NOMO-1 treated with dmso at 0.1 percent for 144 hours (cell line): ENCODE measurements at regions not wholly inside any gene's neighbourhood (a gene's known extent, or its start where the extent isn't known, plus 50 kb on each side); places are given as distances from the start of the nearest gene placed in this dataset.
A peak's percentile ranks its signal among the peaks of the same experiment; 100 is the strongest.
"Not testable (repeated sequence)": the region's sequence is repeated elsewhere in the genome, so short reads cannot be mapped to it uniquely, and the experiment has no call there.

Source experiments
- DNase-seq: peaks from one replicate; lab custom pipeline; 2025; ENCODE audit not compliant: unreplicated experiment; lab: John Stamatoyannopoulos, UW

- DNase-seq = no peak
Measured at GRCh38 chr10:86579883-86580520, 58.4 kb upstream of the WAPL start.

GRCh38 chr10:86580521-86580891 lies 58.9 kb upstream of the WAPL start:
- peak; percentile 69 for DNase-seq

GRCh38 chr10:86583983-86584382 lies 62.4 kb upstream of the WAPL start:
- no peak for DNase-seq

DNA sequence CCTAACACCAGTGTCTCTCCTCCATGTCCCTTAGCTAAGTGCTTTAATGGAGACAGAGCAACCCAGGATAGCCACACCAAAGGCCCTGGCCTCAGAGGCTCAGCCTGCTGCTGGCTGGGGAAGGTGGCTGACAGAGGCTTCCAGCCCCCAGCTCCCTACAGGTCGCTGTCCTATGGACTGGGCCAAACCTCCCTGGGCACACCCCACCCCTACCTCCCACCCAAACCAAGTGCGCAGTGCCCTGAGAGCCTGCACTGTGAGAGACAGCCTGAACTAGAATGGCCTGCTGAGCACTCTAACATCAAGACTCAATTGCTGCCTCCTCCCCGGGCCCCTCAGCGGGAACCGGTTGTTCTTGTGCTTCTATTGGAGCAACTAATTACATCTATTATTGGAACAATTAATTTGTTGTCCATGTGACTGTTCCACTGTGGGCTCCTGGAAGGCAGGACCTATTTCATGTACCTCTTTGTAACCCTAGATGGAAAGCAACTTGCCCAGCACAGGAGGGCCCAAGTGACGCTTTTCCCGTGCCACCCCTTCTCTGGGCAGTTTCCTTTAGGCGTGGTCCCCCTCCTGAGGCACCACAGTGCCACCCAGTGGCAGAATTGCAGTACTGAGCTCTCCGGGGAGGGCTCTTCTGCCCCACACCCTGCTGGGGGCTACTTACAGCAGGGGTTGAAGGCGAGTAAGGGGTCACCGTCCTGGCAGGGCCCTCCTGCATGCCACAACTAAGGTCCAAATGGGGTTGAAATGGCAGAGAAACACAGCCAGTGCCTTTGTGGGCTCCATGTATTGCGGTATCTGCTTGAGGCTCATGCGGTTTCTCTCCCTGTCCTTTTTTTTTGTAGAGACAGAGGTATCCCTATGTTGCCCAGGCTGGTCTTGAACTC lies 63.7 kb upstream of the WAPL start:
- DNase-seq = peak; percentile 42

- DNase-seq = no peak
Measured at GRCh38 chr10:86586516-86586915, 64.9 kb upstream of the WAPL start.

- DNase-seq = not testable (repeated sequence)
Measured at GRCh38 chr10:86588781-86589180, 65.6 kb upstream of the OPN4 start.

GRCh38 chr10:86591436-86591835 lies 62.9 kb upstream of the OPN4 start:
- no peak for DNase-seq

DNA sequence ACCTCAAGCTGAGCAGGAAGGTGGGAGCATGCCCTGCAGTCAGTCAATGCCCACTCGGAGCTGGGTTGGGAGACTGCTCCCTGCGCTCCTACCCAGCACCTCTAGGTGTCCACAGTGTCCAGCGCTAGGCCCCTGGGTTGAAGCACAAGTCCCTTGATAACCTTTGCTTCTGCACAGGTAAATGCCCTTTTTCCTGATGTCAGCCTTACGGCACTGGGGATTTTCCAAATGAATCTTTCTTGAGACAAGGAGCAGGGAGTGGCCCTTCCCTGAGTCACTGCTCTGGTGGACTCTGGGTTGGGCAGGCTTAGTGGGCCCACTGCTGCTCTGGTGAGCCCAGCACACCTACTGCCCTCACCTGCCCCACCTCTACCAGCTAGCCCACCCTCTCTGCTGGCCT lies 61.9 kb upstream of the OPN4 start:
- no peak for DNase-seq

- no peak for DNase-seq
Measured at GRCh38 chr10:86594535-86594934, 59.8 kb upstream of the OPN4 start.

- no peak for DNase-seq
Measured at GRCh38 chr10:86595496-86595895, 58.9 kb upstream of the OPN4 start.

- DNase-seq = no peak
Measured at GRCh38 chr10:86596266-86596665, 58.1 kb upstream of the OPN4 start.

GRCh38 chr10:86597306-86597705 lies 57.0 kb upstream of the OPN4 start:
- DNase-seq = no peak

- no peak for DNase-seq
Measured at GRCh38 chr10:86598151-86598550, 56.2 kb upstream of the OPN4 start.

- no peak for DNase-seq
Measured at GRCh38 chr10:86599041-86599440, 55.3 kb upstream of the OPN4 start.

- DNase-seq = peak; percentile 60
Measured at GRCh38 chr10:86599729-86600128, 54.6 kb upstream of the OPN4 start.

DNA sequence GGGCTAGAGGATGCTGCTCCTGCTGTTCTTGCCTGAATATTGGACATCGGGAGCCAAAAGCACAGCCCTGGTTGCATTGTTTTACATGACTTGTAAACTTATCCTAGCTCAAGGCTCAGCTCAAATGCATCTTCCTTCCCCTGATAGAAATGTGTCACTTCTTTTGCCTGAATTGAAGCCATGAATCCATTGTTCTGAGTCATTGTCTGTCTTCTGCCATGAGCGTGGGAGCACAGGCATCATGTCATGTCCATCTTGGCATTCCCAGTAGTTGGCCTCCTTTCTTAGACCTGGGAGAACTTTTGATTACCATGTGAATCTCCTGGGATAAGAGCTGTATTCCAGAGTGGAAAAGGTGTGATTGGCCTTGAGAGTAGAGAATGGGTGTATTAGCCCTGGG lies 54.1 kb upstream of the OPN4 start:
- DNase-seq = no peak

DNA sequence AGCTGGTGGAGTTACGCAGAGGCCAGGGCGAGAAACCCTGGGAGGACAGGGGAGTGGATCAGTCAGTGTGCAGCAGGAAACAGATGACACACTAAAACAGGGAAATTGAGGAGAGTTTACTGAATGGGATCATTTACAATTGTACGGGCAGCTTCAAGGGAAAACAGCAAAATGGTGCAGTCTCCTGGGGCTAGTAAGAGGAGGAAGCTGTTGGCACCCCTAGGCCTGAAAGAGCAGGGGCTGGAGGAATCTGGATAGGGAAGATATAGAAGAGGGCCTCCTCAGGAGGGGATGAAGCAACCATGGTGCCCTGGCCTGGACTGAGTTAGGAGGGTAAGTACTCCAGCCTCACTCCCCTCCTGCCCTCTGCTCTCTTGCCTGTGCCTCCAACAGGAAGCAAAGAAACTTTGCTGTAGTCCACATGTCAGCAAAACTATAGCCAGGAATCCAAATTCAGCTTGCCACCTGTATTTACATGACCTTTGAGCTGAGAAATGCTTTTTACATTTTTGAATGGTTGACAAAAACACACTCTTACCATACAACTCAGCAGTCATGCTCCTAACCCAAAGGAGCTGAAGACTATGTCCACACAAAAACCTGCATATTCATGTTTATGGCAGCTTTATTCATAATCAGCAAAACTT lies 52.3 kb upstream of the OPN4 start:
- no peak for DNase-seq

GRCh38 chr10:86603256-86603655 lies 51.1 kb upstream of the OPN4 start:
- DNase-seq = no peak
